BJ (cell line): ENCODE measurements at regions not wholly inside any gene's neighbourhood (a gene's known extent, or its start where the extent isn't known, plus 50 kb on each side); places are given as distances from the start of the nearest gene placed in this dataset.

Source experiments
- CTCF ChIA-PET: fragments of 350-600 bp; formaldehyde crosslinking; extraction: SDS; loops from one replicate; lab custom pipeline; 2021; ENCODE audit warnings: antibody characterized with exemption, inconsistent platforms; lab: Yijun Ruan, JAX
- POLR2A ChIA-PET: fragments of 300-600 bp; sonication (Branson Sonifier 250); formaldehyde crosslinking; extraction: SDS; loops from one replicate; lab custom pipeline; 2021; ENCODE audit warnings: antibody characterized with exemption; lab: Charles Lee
- DNase-seq: peaks from one replicate; pipeline ENCODE4 v3.0.0-alpha.2; 2011; ENCODE audit warnings: low read depth
- H3K27me3 ChIP-seq: 2 replicates; pipeline ENCODE4 v1.6.0; 2011; ENCODE audit warnings: low read length; ENCODE audit not compliant: control insufficient read depth, insufficient read depth
- H3K36me3 ChIP-seq: 2 replicates; pipeline ENCODE4 v1.5.1; 2011; ENCODE audit warnings: low read length; ENCODE audit not compliant: control insufficient read depth, insufficient read depth
- H3K4me3 ChIP-seq: 2 replicates; pipeline ENCODE4 v1.5.1; 2011; ENCODE audit warnings: low read depth, mild to moderate bottlenecking, control low read depth, low read length
- CTCF ChIP-seq: IDR thresholded peaks from 2 replicates; pipeline ENCODE4 v1.5.1; 2011; ENCODE audit warnings: low read depth, mild to moderate bottlenecking, control low read depth, inconsistent platforms, low read length, moderate library complexity; ENCODE audit not compliant: insufficient read depth

- H3K4me3 ChIP-seq, result no peak overlapping the region
- TF ChIP-seq CTCF, result no peak
- ChIA-PET CTCF (interaction anchor here (0.6 to 2.1 kb wide), 6 partner anchors 11 to 316 kb away, joined by 3 to 6 read pairs (median 3); no protein-coding TSS in a partner anchor), POLR2A (no interaction called here)
- H3K27me3 ChIP-seq, result peaks cover 4% of the 10 kb centered on the region
- H3K36me3 ChIP-seq, result no peaks in the 10 kb centered on the region
- DNase-seq, result no peak
Measured at GRCh38 chr6:132231121-132231884, 170.0 kb downstream of the MOXD1 start.

- Histone ChIP-seq H3K27me3 (peaks cover 4% of the 10 kb centered on the region), H3K4me3 (no peak overlapping the region), H3K36me3 (no peaks in the 10 kb centered on the region)
- ChIA-PET CTCF (interaction anchor here (1.6 to 2.3 kb wide), 2 partner anchors 51 to 313 kb away, joined by 6 to 7 read pairs; no protein-coding TSS in a partner anchor), POLR2A (interaction anchor here (1.9 kb wide), 1 partner anchor 277 kb away, joined by 10 read pairs; the partner anchor contains the start of gene CCN2)
- peak; percentile 73 for DNase-seq
- TF ChIP-seq CTCF, result no peak
Measured at GRCh38 chr6:132228894-132229293, 172.4 kb downstream of the MOXD1 start.

- Histone ChIP-seq H3K4me3 (no peak overlapping the region), H3K36me3 (no peaks in the 10 kb centered on the region), H3K27me3 (peaks cover 4% of the 10 kb centered on the region)
- DNase-seq, result peak; percentile 77
- CTCF ChIA-PET, result interaction anchor here (0.6 to 2.3 kb wide), 5 partner anchors 10 to 312 kb away, joined by 3 to 9 read pairs (median 6); no protein-coding TSS in a partner anchor
- TF ChIP-seq CTCF, result no peak
- POLR2A ChIA-PET, result interaction anchor here (0.6 to 1.9 kb wide), 2 partner anchors 161 to 276 kb away, joined by 8 to 10 read pairs; partner anchors contain the start of gene CCN2
Measured at GRCh38 chr6:132227904-132228303, 173.4 kb downstream of the MOXD1 start.

- H3K4me3 ChIP-seq, result no peak overlapping the region
- ChIA-PET POLR2A (no interaction called here), CTCF (no interaction called here)
- no peaks in the 10 kb centered on the region for H3K36me3 ChIP-seq
- TF ChIP-seq CTCF, result no peak
- no peak for DNase-seq
- no peaks in the 10 kb centered on the region for H3K27me3 ChIP-seq
Measured at GRCh38 chr6:132224943-132225342, 176.3 kb downstream of the MOXD1 start.

GRCh38 chr6:132220800-132221199, 180.5 kb downstream of the MOXD1 start:
- Histone ChIP-seq H3K4me3 (no peak overlapping the region), H3K27me3 (no peaks in the 10 kb centered on the region), H3K36me3 (no peaks in the 10 kb centered on the region)
- TF ChIP-seq CTCF, result no peak
- POLR2A ChIA-PET, result interaction anchor here (0.5 to 1.8 kb wide), 2 partner anchors 269 to 274 kb away, joined by 4 to 5 read pairs; partner anchors contain the start of gene CCN2
- DNase-seq, result no peak
- CTCF ChIA-PET, result interaction anchor here (0.5 to 2.1 kb wide), 7 partner anchors 9 to 350 kb away, joined by 3 to 11 read pairs (median 3); partner anchors contain the start of gene CCN2
